ENCODE measurements at regions not wholly inside any gene's neighbourhood (a gene's known extent, or its start where the extent isn't known, plus 50 kb on each side); places are given as distances from the start of the nearest gene placed in this dataset.
"Not testable (repeated sequence)": the region's sequence is repeated elsewhere in the genome, so short reads cannot be mapped to it uniquely, and the experiment has no call there.

DNA sequence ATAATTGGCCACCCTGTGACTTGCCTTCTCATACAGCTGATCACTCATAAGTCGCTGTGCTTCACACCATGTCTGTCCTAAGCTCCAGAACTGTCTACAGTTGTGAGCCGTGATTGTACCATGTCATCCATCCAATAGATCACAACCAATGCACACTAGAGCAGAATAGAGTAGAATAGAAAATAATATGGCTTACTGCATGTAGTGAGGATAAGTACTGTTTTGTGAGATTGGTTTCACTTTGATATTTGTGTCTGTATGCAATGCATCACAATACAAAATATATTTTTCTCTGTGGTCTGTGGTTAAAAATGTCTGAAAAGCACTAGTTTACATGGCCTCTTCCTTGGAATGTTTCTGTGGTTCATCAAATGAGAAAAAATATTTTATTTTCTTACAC lies 237.6 kb upstream of the PRKD1 start:
- DNase-seq: no peak

GRCh38 chr14:30177781-30178180 lies 250.1 kb upstream of the PRKD1 start:
- DNase-seq: no peak

DNA sequence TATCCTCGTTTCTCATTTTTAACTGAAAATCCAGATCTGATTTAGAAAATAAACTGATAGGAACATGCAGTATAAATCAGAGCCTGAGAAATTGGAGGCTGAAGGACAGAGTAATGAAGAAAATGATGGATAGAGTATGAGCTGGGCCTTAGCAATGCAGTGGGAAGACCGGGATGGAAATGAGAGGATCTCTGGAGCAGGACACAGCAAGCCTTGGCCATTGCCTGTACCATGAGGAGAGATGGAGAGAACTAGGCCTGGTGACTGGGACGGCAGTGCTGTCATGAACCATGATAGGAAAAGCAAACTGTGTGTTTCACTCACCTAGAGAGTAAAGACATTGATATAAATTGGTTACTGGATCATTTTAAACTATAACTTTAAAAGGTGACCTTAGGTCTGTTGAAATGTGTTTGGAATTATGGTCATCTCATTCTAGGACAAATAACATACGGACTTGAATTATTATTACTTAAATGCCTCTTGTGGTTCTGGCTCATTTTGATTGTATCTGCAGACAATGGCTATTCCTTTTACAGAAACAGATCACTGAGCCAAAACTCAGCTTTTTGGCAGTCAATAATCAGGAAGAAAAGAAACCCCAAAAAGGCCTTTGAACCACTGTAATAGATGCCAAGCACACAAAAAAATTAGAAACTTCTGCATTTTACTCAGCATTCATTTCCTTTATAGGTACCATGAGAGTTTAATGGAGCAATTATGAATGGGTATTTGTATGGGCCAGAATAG lies 251.9 kb upstream of the PRKD1 start:
- no peak for DNase-seq

- DNase-seq: no peak
Measured at GRCh38 chr14:30180219-30180618, 252.6 kb upstream of the PRKD1 start.

DNA sequence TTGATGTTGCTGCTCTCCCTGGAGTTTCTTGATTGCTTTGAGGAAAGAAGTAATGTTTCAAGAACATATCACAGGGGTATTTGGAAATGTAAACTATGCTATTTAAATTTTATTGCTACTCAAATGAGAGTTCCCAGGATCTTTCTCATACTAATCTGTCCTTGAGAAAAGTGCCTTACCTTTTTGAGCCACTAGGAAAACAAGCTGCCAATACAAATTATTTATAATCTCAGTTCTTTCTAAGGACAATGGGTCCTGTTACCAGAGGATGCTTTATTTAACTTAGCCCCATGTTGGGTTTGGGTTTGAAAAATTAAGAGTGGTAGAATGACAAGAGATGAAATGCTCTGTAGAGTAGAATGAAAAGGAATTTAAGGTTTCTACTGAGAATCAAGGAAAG lies 258.2 kb upstream of the PRKD1 start:
- no peak for DNase-seq

GRCh38 chr14:30191639-30192279 lies 264.1 kb upstream of the PRKD1 start:
- DNase-seq: no peak

GRCh38 chr14:30193101-30193500 lies 265.5 kb upstream of the PRKD1 start:
- DNase-seq: no peak

DNA sequence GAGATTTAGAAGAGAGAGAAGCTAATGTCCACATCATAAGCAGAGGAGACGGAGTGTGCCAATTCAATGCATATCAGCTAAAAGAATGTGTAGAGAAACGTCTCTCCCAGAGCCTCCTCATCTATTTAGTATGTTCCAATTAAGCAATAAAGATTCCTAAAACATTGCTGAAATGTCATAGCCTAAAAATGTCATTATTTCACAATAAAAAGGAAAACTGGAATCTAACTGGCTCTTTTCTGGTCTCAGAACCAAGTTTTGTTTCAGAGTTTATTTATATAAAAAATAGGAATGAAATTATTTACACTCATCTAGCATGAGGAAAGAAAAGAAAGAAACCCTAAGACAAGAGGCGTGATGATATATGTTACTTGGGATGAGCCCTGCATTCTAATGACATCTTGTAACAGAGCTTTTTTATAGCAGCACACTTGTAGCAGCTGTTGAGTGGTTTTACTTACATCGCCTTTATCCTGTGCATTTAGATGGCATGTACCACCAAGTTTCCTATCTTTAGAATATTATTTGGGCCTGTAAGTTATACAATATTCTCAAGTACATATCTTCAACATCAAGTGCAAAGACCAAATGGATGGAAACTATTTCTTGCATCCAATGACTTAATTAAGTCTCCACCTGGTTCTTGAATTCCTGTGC lies 266.3 kb upstream of the PRKD1 start:
- DNase-seq: no peak

DNA sequence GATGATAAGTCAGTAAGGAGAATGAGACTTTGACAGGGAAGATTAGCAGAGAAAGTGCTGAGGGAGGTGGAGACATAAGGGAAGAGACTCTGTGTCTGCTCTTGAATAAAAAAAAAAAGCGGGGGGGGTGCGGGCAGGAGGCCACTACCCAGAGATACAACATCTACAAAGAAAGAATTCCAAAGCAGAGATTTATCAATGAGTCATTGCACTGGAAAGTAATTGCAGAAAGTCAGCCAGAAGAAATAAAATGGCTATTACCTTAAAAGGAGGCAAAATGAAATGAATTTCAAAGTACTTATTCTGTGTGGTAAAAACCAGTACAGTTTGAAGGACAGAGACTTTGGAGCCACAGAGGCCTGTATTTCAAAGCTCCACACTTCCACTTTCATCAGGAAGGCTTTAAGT lies 267.1 kb upstream of the PRKD1 start:
- no peak for DNase-seq

GRCh38 chr14:30195941-30196340 lies 268.3 kb upstream of the PRKD1 start:
- DNase-seq: no peak

- DNase-seq: no peak
Measured at GRCh38 chr14:30196861-30197260, 269.2 kb upstream of the PRKD1 start.

DNA sequence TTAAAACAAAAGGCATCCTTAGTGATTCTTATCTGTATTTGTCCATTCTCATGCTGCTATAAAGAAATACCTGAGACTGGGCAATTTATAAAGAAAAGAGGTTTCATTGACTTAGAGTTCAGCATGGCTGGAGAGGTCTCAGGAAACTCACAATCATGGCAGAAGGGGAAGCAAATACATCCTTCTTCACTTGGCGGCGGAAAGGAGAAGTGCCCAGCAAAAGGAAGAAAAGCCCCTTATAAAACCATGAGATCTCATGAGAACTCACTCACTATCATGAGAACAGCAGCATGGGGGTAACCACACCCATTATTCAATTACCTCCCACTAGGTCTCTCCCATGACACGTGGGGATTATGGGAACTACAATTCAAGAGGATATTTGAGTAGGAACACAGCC lies 271.1 kb upstream of the PRKD1 start:
- not testable (repeated sequence) for DNase-seq

- no peak for DNase-seq
Measured at GRCh38 chr14:30204431-30204980, 276.9 kb upstream of the PRKD1 start.

- no peak for DNase-seq
Measured at GRCh38 chr14:30209136-30209535, 281.5 kb upstream of the PRKD1 start.

DNA sequence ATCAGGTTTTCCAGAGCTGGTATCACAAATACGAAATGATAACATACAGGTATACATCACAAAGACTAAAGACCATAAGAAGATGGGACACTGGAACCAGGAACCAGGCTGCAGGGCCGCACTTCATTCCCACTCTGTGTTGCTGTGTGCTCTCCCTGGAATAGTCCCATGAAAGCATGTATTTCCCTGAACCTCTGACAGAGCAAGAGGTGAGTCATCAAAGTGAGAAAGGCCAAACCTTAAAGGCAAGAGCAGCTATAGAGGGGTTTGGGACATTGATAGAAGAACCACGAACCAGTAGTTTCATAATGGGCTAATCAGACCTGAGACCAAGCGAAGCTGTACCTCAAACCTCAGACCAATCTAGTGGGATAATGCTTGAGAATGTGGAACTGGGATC lies 283.0 kb upstream of the PRKD1 start:
- DNase-seq: no peak

DNA sequence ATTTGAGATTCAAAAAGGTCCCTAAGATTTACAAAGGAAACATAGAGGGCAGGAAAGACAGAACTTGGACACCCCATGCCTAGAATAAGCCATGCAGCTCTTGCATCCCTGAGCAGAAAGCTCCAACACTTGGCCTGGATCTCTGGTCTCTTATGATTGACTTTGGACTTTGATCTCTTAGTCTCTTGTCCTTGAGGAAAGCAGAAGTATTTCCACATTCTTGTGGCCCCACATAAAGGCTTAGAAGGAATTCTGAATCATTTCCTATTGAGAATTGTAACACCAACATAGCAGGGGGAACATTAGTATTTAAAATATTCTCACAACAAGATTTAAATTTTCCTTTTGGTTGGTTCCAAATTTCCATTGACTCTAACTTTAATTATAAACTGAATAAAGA lies 283.7 kb upstream of the PRKD1 start:
- no peak for DNase-seq

DNA sequence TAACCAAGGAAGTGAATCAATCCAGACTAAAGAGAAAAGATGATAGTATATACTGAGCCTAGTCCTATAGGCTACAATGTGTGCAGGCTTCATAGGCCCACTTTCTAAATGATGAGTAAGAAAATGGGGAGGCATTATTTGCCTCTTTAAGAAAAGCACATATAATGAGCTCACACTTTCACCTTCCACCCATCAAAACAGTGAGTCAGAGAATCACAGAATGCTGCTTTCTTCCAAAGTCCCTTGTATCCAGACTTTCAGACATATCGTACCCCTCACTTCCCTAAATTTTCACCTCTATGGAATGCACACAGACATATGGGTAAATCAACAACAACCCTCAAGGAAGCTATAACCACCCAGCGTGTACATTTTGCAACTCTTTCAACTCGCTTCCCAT lies 286.4 kb upstream of the PRKD1 start:
- no peak for DNase-seq

DNA sequence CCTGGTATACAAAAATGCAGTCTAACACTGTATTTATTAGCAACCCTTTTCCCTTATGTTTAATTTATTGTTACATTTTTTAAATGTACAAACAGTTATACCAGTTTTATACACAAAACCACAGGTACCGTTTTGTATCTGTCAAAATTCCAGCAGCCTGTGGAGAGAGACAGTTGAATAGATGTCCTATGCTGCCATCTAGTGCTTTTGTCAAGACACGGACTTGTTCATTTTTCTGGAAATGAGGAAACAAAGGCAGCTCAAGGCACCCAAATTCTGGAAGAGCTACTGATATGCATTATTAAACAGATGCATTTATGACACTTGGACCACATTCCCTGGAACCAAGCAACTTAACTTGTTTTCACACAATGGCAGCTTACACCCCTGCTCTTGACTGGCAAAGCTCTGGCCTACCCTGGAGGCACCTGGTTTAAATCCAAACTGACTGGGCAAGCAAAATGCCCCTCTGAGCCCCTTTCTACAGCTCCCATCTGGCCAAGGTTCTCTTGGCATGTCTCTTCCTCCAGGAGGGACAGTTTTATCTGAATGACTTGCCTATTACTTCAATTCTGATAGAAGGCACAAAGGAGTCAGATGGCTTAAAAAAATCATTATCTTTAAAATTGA lies 286.9 kb upstream of the PRKD1 start:
- peak; percentile 61 for DNase-seq

GRCh38 chr14:30218907-30219306 lies 291.3 kb upstream of the PRKD1 start:
- DNase-seq: no peak

GRCh38 chr14:30221546-30221945 lies 293.9 kb upstream of the PRKD1 start:
- DNase-seq: no peak

DNA sequence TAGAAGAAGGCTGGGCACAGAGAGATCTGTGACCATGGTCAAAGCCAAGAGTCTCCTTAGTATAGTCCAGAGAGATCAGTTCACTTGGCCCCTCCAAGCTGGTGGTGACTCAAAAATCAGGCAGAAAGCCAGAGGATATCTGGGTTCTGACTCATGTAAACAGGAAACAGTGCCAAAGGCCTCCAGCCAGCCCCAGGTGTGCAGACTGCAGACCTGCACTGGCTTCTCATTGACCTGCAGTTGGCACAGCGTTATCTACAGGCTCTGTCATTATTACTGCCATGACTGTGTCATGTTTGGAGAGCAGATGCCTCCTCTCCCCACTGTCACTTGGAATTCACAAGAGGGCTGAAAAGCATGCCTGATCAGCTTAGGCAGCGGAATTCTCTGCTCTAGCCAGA lies 295.7 kb upstream of the PRKD1 start:
- DNase-seq: no peak

DNA sequence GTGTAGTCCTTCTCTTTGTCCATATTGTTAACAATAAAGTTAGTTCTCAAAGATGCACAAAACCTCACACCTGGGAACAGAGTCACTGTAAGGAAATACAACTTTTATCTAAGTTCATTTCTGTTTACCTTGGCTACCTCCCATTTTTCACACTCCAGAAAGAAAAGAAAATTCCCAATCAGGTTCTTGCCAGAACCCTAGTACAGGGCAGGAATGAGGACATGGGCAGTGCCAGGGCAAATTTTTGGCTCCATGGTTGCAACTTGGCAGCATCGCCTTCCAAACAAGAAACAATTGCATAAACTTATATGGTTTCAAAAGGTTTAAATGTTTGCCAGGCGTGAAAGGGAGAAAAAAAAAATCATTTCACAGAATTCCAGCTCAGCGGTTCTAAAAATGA lies 296.3 kb upstream of the PRKD1 start:
- no peak for DNase-seq

DNA sequence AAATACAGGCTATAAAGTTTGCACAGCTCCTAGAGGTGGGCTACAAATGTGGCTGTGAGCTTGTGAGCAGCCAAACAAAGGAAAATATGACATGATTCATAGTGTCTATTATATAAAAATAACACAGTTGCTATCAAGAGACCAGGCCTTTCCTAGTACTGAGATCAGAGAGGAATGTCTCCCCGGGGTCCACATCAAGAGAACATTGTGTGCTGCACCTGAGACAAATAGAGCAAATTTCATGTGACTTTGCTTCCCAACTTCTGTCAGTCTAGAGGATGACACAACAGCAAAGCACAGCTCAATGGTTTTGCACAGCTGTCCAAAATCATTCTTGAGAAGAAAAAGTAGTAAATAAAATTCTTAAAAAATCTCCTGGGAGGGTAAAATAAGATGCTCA lies 297.5 kb upstream of the PRKD1 start:
- no peak for DNase-seq

DNA sequence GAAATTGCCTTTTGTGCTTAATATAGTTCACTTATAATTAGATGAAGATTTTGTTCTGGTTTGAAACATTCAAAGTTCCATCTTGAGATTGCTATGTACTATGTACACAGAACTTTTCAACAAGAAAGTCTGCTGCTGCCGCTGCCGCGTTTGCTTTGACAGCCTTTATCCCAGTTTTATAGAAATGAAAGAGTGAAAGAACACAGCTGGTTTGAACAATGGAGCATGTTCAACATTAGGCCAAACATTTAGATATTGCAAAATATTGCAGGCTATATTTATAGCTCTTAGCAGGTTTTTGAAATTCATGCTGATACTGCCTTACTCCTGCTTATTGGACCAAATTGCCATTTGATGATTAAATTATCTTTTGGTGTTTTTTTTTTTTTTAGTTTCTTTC lies 299.8 kb upstream of the PRKD1 start:
- no peak for DNase-seq

Data from NCI-H345 (cell line).